ENCODE measurements at regions not wholly inside any gene's neighbourhood (a gene's known extent, or its start where the extent isn't known, plus 50 kb on each side); places are given as distances from the start of the nearest gene placed in this dataset.

GRCh38 chr2:220662431-220662830 is 909.7 kb downstream of the EPHA4 start:
- Histone ChIP-seq H3K4me3 (ENCODE audit: low read length) (no peak overlapping the region), H3K4me1 (ENCODE audit: insufficient read depth, low read length) (no peaks in the 10 kb centered on the region), H3K36me3 (ENCODE audit: insufficient read depth, low read length) (no peaks in the 10 kb centered on the region), H3K9me3 (ENCODE audit: control insufficient read depth in 1 of 2, insufficient read depth in 1 of 2, low read length in 2 of 2) (no peaks in the 10 kb centered on the region), H3K27me3 (ENCODE audit: control insufficient read depth in 1 of 2, insufficient read depth in 2 of 2, low read length in 2 of 2) (no peaks in the 10 kb centered on the region), H3K27ac (ENCODE audit: low read depth in 1 of 2, low read length in 2 of 2) (no peak overlapping the region)
- intact Hi-C loops (cut with DNase I, micrococcal nuclease), result no loop called here
- Mint-ChIP-seq H3K4me3 (no peak overlapping the region), H3K9me3 (no peaks in the 10 kb centered on the region), H3K4me1 (ENCODE audit: low read depth) (no peaks in the 10 kb centered on the region), H3K27me3 (peaks cover 13% of the 10 kb centered on the region), H3K36me3 (ENCODE audit: low read depth) (no peaks in the 10 kb centered on the region), H3K27ac (no peak overlapping the region)
- ChIA-PET CTCF (no interaction called here), POLR2A (interaction anchor here (0.6 kb wide), 1 partner anchor 184 kb away, joined by 3 read pairs; no protein-coding TSS in a partner anchor)
- ATAC-seq (ENCODE audit: poor library complexity) (no peak), DNase-seq (no peak)
- TF ChIP-seq CTCF (IDR thresholded peaks at IDR 0.05), result no peak

- Histone ChIP-seq H3K4me3 (ENCODE audit: low read length) (no peak overlapping the region), H3K36me3 (ENCODE audit: insufficient read depth, low read length) (no peaks in the 10 kb centered on the region), H3K27me3 (ENCODE audit: control insufficient read depth in 1 of 2, insufficient read depth in 2 of 2, low read length in 2 of 2) (no peaks in the 10 kb centered on the region), H3K4me1 (ENCODE audit: insufficient read depth, low read length) (no peaks in the 10 kb centered on the region), H3K9me3 (ENCODE audit: control insufficient read depth in 1 of 2, insufficient read depth in 1 of 2, low read length in 2 of 2) (no peaks in the 10 kb centered on the region), H3K27ac (ENCODE audit: low read depth in 1 of 2, low read length in 2 of 2) (no peak overlapping the region)
- DNase-seq (no peak), ATAC-seq (ENCODE audit: poor library complexity) (no peak)
- ChIA-PET CTCF (no interaction called here), POLR2A (no interaction called here)
- Mint-ChIP-seq H3K4me3 (no peak overlapping the region), H3K9me3 (no peaks in the 10 kb centered on the region), H3K27ac (no peak overlapping the region), H3K36me3 (ENCODE audit: low read depth) (no peaks in the 10 kb centered on the region), H3K4me1 (ENCODE audit: low read depth) (no peaks in the 10 kb centered on the region), H3K27me3 (peaks cover 12% of the 10 kb centered on the region)
- TF ChIP-seq CTCF (IDR thresholded peaks at IDR 0.05), result no peak
- intact Hi-C loops (cut with DNase I, micrococcal nuclease), result no loop called here
Measured at GRCh38 chr2:220663065-220663464, 909.0 kb downstream of the EPHA4 start.

- no peaks in the 10 kb centered on the region for H3K36me3 Mint-ChIP-seq (ENCODE audit: low read depth)
- no peak for TF ChIP-seq CTCF (IDR thresholded peaks at IDR 0.05)
- no peak overlapping the region for H3K4me3 Mint-ChIP-seq
- DNase-seq (no peak), ATAC-seq (ENCODE audit: poor library complexity) (no peak)
- intact Hi-C loops (cut with DNase I, micrococcal nuclease), result no loop called here
- H3K4me3 ChIP-seq (ENCODE audit: low read length), result no peak overlapping the region
- H3K4me1 Mint-ChIP-seq (ENCODE audit: low read depth), result no peaks in the 10 kb centered on the region
- H3K9me3 ChIP-seq (ENCODE audit: control insufficient read depth in 1 of 2, insufficient read depth in 1 of 2, low read length in 2 of 2), result no peaks in the 10 kb centered on the region
- no peaks in the 10 kb centered on the region for H3K9me3 Mint-ChIP-seq
- no peaks in the 10 kb centered on the region for H3K36me3 ChIP-seq (ENCODE audit: insufficient read depth, low read length)
- no peak overlapping the region for H3K27ac ChIP-seq (ENCODE audit: low read depth in 1 of 2, low read length in 2 of 2)
- no peaks in the 10 kb centered on the region for H3K27me3 ChIP-seq (ENCODE audit: control insufficient read depth in 1 of 2, insufficient read depth in 2 of 2, low read length in 2 of 2)
- no peaks in the 10 kb centered on the region for H3K4me1 ChIP-seq (ENCODE audit: insufficient read depth, low read length)
- H3K27ac Mint-ChIP-seq, result no peak overlapping the region
- ChIA-PET POLR2A (no interaction called here), CTCF (no interaction called here)
- H3K27me3 Mint-ChIP-seq, result peaks cover 8% of the 10 kb centered on the region
Measured at GRCh38 chr2:220664272-220665107, 907.6 kb downstream of the EPHA4 start.
